ENCODE measurements at regions not wholly inside any gene's neighbourhood (a gene's known extent, or its start where the extent isn't known, plus 50 kb on each side); places are given as distances from the start of the nearest gene placed in this dataset.

- no peak for TF ChIP-seq GATA2 (IDR thresholded peaks at IDR 0.05; ENCODE audit: low read depth, low read length)
- no peak for TF ChIP-seq GATA3 (IDR thresholded peaks at IDR 0.05; ENCODE audit: low read depth, low read length)
Measured at GRCh38 chr6:153942361-153942760, 96.7 kb upstream of the OPRM1 start.

GRCh38 chr6:153941768-153942167 lies 97.3 kb upstream of the OPRM1 start:
- no peak for TF ChIP-seq GATA2 (IDR thresholded peaks at IDR 0.05; ENCODE audit: low read depth, low read length)
- TF ChIP-seq GATA3 (IDR thresholded peaks at IDR 0.05; ENCODE audit: low read depth, low read length), result no peak

GRCh38 chr6:153938876-153939275 lies 100.2 kb upstream of the OPRM1 start:
- TF ChIP-seq GATA2 (IDR thresholded peaks at IDR 0.05; ENCODE audit: low read depth, low read length), result no peak
- TF ChIP-seq GATA3 (IDR thresholded peaks at IDR 0.05; ENCODE audit: low read depth, low read length), result no peak

- TF ChIP-seq GATA2 (IDR thresholded peaks at IDR 0.05; ENCODE audit: low read depth, low read length) (no peak), GATA3 (IDR thresholded peaks at IDR 0.05; ENCODE audit: low read depth, low read length) (no peak)
Measured at GRCh38 chr6:153931431-153931830, 107.6 kb upstream of the OPRM1 start.

GRCh38 chr6:153927867-153928266 lies 111.2 kb upstream of the OPRM1 start:
- no peak for TF ChIP-seq GATA3 (IDR thresholded peaks at IDR 0.05; ENCODE audit: low read depth, low read length)
- no peak for TF ChIP-seq GATA2 (IDR thresholded peaks at IDR 0.05; ENCODE audit: low read depth, low read length)

GRCh38 chr6:153898360-153899059 lies 140.5 kb upstream of the OPRM1 start:
- TF ChIP-seq GATA3 (IDR thresholded peaks at IDR 0.05; ENCODE audit: low read depth, low read length) (no peak), GATA2 (IDR thresholded peaks at IDR 0.05; ENCODE audit: low read depth, low read length) (no peak)

- TF ChIP-seq GATA2 (IDR thresholded peaks at IDR 0.05; ENCODE audit: low read depth, low read length) (no peak), GATA3 (IDR thresholded peaks at IDR 0.05; ENCODE audit: low read depth, low read length) (no peak)
Measured at GRCh38 chr6:153882411-153882810, 156.6 kb upstream of the OPRM1 start.

GRCh38 chr6:153873541-153873940 lies 165.5 kb upstream of the OPRM1 start:
- TF ChIP-seq GATA3 (IDR thresholded peaks at IDR 0.05; ENCODE audit: low read depth, low read length), result no peak
- TF ChIP-seq GATA2 (IDR thresholded peaks at IDR 0.05; ENCODE audit: low read depth, low read length), result no peak

GRCh38 chr6:153872946-153873345 lies 166.1 kb upstream of the OPRM1 start:
- TF ChIP-seq GATA3 (IDR thresholded peaks at IDR 0.05; ENCODE audit: low read depth, low read length) (no peak), GATA2 (IDR thresholded peaks at IDR 0.05; ENCODE audit: low read depth, low read length) (no peak)

- TF ChIP-seq GATA3 (IDR thresholded peaks at IDR 0.05; ENCODE audit: low read depth, low read length) (no peak), GATA2 (IDR thresholded peaks at IDR 0.05; ENCODE audit: low read depth, low read length) (no peak)
Measured at GRCh38 chr6:153862927-153863326, 176.1 kb upstream of the OPRM1 start.

- TF ChIP-seq GATA2 (IDR thresholded peaks at IDR 0.05; ENCODE audit: low read depth, low read length), result no peak
- no peak for TF ChIP-seq GATA3 (IDR thresholded peaks at IDR 0.05; ENCODE audit: low read depth, low read length)
Measured at GRCh38 chr6:153862139-153862538, 176.9 kb upstream of the OPRM1 start.

GRCh38 chr6:153858529-153858928 lies 180.5 kb upstream of the OPRM1 start:
- TF ChIP-seq GATA3 (IDR thresholded peaks at IDR 0.05; ENCODE audit: low read depth, low read length) (no peak), GATA2 (IDR thresholded peaks at IDR 0.05; ENCODE audit: low read depth, low read length) (no peak)

- TF ChIP-seq GATA2 (IDR thresholded peaks at IDR 0.05; ENCODE audit: low read depth, low read length) (no peak), GATA3 (IDR thresholded peaks at IDR 0.05; ENCODE audit: low read depth, low read length) (no peak)
Measured at GRCh38 chr6:153856929-153857376, 182.1 kb upstream of the OPRM1 start.

- TF ChIP-seq GATA2 (IDR thresholded peaks at IDR 0.05; ENCODE audit: low read depth, low read length), result no peak
- TF ChIP-seq GATA3 (IDR thresholded peaks at IDR 0.05; ENCODE audit: low read depth, low read length), result no peak
Measured at GRCh38 chr6:153852481-153852880, 186.6 kb upstream of the OPRM1 start.

- TF ChIP-seq GATA3 (IDR thresholded peaks at IDR 0.05; ENCODE audit: low read depth, low read length) (no peak), GATA2 (IDR thresholded peaks at IDR 0.05; ENCODE audit: low read depth, low read length) (no peak)
Measured at GRCh38 chr6:153852034-153852433, 187.0 kb upstream of the OPRM1 start.

Data from SH-SY5Y (cell line).